ENCODE measurements at regions not wholly inside any gene's neighbourhood (a gene's known extent, or its start where the extent isn't known, plus 50 kb on each side); places are given as distances from the start of the nearest gene placed in this dataset.

GRCh38 chr18:44526705-44527415 is 153.8 kb upstream of the SETBP1 start:
- TF ChIP-seq EZH2 (IDR thresholded peaks at IDR 0.05; ENCODE audit: borderline replicate concordance, low read length): no peak
- no peak for TF ChIP-seq CTCF (conservative IDR thresholded peaks at IDR 0.05 in 1 of 2, IDR thresholded peaks at IDR 0.05 in 1 of 2; ENCODE audit: extremely low read depth in 1 of 2, insufficient read depth in 1 of 2, low read depth in 1 of 2, low read length in 2 of 2)

Data from mammary epithelial cell (primary cell).